ENCODE measurements at regions not wholly inside any gene's neighbourhood (a gene's known extent, or its start where the extent isn't known, plus 50 kb on each side); places are given as distances from the start of the nearest gene placed in this dataset.

GRCh38 chr9:30197954-30198353 lies 2186.5 kb upstream of the ACO1 start:
- TF ChIP-seq, protein P1, sequence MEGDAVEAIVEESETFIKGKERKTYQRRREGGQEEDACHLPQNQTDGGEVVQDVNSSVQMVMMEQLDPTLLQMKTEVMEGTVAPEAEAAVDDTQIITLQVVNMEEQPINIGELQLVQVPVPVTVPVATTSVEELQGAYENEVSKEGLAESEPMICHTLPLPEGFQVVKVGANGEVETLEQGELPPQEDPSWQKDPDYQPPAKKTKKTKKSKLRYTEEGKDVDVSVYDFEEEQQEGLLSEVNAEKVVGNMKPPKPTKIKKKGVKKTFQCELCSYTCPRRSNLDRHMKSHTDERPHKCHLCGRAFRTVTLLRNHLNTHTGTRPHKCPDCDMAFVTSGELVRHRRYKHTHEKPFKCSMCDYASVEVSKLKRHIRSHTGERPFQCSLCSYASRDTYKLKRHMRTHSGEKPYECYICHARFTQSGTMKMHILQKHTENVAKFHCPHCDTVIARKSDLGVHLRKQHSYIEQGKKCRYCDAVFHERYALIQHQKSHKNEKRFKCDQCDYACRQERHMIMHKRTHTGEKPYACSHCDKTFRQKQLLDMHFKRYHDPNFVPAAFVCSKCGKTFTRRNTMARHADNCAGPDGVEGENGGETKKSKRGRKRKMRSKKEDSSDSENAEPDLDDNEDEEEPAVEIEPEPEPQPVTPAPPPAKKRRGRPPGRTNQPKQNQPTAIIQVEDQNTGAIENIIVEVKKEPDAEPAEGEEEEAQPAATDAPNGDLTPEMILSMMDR (conservative IDR thresholded peaks at IDR 0.05) = no peak
- no peak for TF ChIP-seq ZFX (IDR thresholded peaks at IDR 0.05)

Data from C4-2B (cell line).